GM21381 (cell line): ENCODE measurements at regions not wholly inside any gene's neighbourhood (a gene's known extent, or its start where the extent isn't known, plus 50 kb on each side); places are given as distances from the start of the nearest gene placed in this dataset.

ENCODE experiments used
- ATAC-seq: cut with Tn5 transposase; IDR thresholded peaks from one replicate; pipeline ENCODE4 v1.9.1; 2021; ENCODE audit warnings: mild to moderate bottlenecking, moderate library complexity; ENCODE audit not compliant: unreplicated experiment

- no peak for ATAC-seq
These were observed 84.0 kb upstream of the RFX8 start for GRCh38 chr2:101558740-101559525.

- ATAC-seq, result no peak
These were observed 81.1 kb upstream of the RFX8 start for GRCh38 chr2:101556033-101556459.

GRCh38 chr2:101551336-101551888 lies 76.5 kb upstream of the RFX8 start:
- no peak for ATAC-seq

GRCh38 chr2:101550555-101550954 lies 75.6 kb upstream of the RFX8 start:
- ATAC-seq, result no peak

- no peak for ATAC-seq
These were observed 74.5 kb upstream of the RFX8 start for GRCh38 chr2:101549371-101549770.

GRCh38 chr2:101546376-101547058 lies 71.6 kb upstream of the RFX8 start:
- ATAC-seq, result no peak

GRCh38 chr2:101545950-101546349 lies 71.0 kb upstream of the RFX8 start:
- ATAC-seq, result no peak

- no peak for ATAC-seq
These were observed 65.6 kb upstream of the RFX8 start for GRCh38 chr2:101540518-101540917.

GRCh38 chr2:101538076-101538475 lies 63.2 kb upstream of the RFX8 start:
- ATAC-seq, result no peak

GRCh38 chr2:101534149-101534611 lies 59.3 kb upstream of the RFX8 start:
- ATAC-seq, result no peak

GRCh38 chr2:101533561-101534148 lies 58.7 kb upstream of the RFX8 start:
- ATAC-seq, result no peak

GRCh38 chr2:101528501-101528900 lies 53.6 kb upstream of the RFX8 start:
- no peak for ATAC-seq

GRCh38 chr2:101524806-101525430 lies 50.0 kb upstream of the RFX8 start:
- ATAC-seq, result no peak
